Aorta (tissue), 5 donors: ENCODE measurements at regions not wholly inside any gene's neighbourhood (a gene's known extent, or its start where the extent isn't known, plus 50 kb on each side); places are given as distances from the start of the nearest gene placed in this dataset.

Source experiments
- ATAC-seq: fragments of 200-7000 bp; cut with Tn5 transposase; one replicate; pipeline ENCODE4 v1.9.1; 2022; ENCODE audit warnings: moderate library complexity; ENCODE audit not compliant: low FRiP score
- DNase-seq, 2 donors: peaks; one replicate each; pipeline ENCODE4 v3.0.0-alpha.2; 2020
- H3K27ac ChIP-seq, 2 donors: one replicate each; pipeline ENCODE4 v1.5.1; 2013; ENCODE audit warnings: low read length in 2 of 2, mild to moderate bottlenecking in 2 of 2, moderate library complexity in 2 of 2, control low read depth in 1 of 2, inconsistent platforms in 1 of 2, low read depth in 1 of 2
- H3K27me3 ChIP-seq, 2 donors: one replicate each; pipeline ENCODE4 v1.6.1; 2013; ENCODE audit warnings: control low read depth in 1 of 2, low read length in 1 of 2, mild to moderate bottlenecking in 1 of 2, moderate library complexity in 1 of 2; ENCODE audit not compliant: insufficient read depth in 2 of 2, control insufficient read depth in 1 of 2
- H3K36me3 ChIP-seq, 2 donors: one replicate each; pipeline ENCODE4 v1.6.1; 2013; ENCODE audit warnings: control low read depth in 1 of 2, low read length in 1 of 2, mild to moderate bottlenecking in 1 of 2; ENCODE audit not compliant: insufficient read depth in 2 of 2, control insufficient read depth in 1 of 2
- H3K4me1 ChIP-seq, 2 donors: one replicate each; pipeline ENCODE4 v1.6.1; 2013; ENCODE audit warnings: low read length in 2 of 2, control low read depth in 1 of 2, mild to moderate bottlenecking in 1 of 2, moderate library complexity in 1 of 2; ENCODE audit not compliant: insufficient read depth in 2 of 2, control insufficient read depth in 1 of 2
- H3K4me3 ChIP-seq, 2 donors: one replicate each; pipeline ENCODE4 v1.5.1; 2013; ENCODE audit warnings: low read length in 2 of 2, control low read depth in 1 of 2, mild to moderate bottlenecking in 1 of 2
- H3K9me3 ChIP-seq: one replicate; pipeline ENCODE4 v1.6.1; 2013; ENCODE audit warnings: mild to moderate bottlenecking, low read length; ENCODE audit not compliant: control insufficient read depth
- WGBS, 2 donors: extraction: QIAGEN DNeasy Blood & Tissue Kit; methylation state at CpG; one replicate each; pipeline ENCODE4 v1.1.7; 2013; 5-methylcytosine and 5-hydroxymethylcytosine counted together
- intact Hi-C, 2 donors: fragments of 100-400 bp; cut with DNase I; formaldehyde crosslinking; loops; one replicate each; pipeline versions ENCODE4 v1.14.2 to v1.15.0; 2022
- donor health status: healthy with polysubstance abuse.
- donor health status: Bipolar disorder and iron deficiency.
- donor health status: DM: no; HTN: no; CAD: no.
- donor health status: DM: no; HTN: no; CAD: no.
- donor health status: DM: yes; HTN: yes; CAD: no.

DNA sequence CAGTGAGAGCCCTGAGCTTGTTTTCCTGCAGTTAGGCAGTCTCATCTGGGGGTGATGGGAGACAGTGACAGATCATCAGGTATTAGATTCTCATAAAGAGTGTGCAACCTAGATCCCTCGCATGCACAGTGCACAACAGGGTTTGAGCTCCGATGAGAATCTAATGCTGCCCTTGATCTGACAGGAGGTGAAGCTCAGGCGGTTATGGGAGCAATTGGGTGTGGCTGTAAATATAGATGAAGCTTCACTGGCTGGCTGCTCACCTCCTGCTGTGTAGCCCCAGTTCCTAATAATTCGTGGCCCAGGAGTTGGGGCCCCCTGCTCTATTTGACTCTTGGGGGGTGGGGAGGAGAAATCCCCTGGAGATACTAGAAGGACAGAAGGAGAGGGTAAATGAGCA is 309.4 kb upstream of the STT3B start:
- WGBS, 2 donors = 90 to 92% methylated on average over 4 of the region's 4 CpGs
- no peaks in the 10 kb centered on the region for H3K27me3 ChIP-seq
- H3K4me3 ChIP-seq = no peak overlapping the region
- intact Hi-C loops = no loop called here
- no peaks in the 10 kb centered on the region for H3K9me3 ChIP-seq
- H3K4me1 ChIP-seq = no peaks in the 10 kb centered on the region
- no peaks in the 10 kb centered on the region for H3K36me3 ChIP-seq
- no peak overlapping the region for H3K27ac ChIP-seq
- DNase-seq (no peak), ATAC-seq (no peak)

DNA sequence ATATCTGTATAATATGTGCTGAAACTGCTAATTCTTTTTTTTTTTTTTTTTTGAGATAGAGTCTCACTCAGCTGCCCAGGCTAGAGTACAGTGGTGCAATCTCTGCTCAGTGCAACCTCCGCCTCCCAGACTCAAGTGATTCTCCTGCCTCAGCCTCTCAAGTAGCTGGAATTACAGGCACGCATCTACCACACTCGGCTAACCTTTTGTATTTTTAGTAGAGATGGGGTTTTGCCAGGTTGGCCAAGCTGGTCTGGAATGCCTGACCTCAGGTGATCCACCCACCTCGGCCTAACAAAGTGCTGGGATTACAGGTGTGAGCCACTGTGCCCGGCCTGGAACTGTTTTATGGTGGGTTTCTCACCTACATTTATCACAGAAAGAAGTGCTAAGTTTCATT is 307.8 kb upstream of the STT3B start:
- Histone ChIP-seq H3K27me3 (no peaks in the 10 kb centered on the region), H3K4me3 (no peak overlapping the region), H3K36me3 (no peaks in the 10 kb centered on the region), H3K27ac (no peak overlapping the region), H3K9me3 (no peaks in the 10 kb centered on the region), H3K4me1 (no peaks in the 10 kb centered on the region)
- ATAC-seq = no peak
- no peak for DNase-seq
- intact Hi-C loops = no loop called here
- WGBS, 2 donors = 95 to 96% methylated on average over 5 of the region's 5 CpGs

DNA sequence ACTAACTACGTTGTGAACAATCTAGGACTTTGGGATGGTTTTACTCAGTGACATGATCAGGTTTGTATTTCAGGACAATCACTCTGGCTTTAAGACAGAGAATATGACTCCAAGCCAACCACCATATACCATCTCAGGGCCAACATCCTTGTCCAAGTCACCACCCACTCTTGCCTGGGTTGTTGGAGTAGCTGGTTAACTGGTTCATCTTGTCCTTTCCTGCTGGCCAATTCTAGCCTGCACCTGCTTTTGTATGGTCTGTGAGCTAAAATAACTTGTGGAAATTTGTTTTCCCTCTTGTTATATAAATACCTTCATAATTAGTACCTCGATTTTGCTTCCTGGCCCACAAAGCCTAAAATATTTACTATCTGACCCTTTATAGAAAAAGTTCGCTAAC is 306.8 kb upstream of the STT3B start:
- Histone ChIP-seq H3K9me3 (no peaks in the 10 kb centered on the region), H3K27ac (no peak overlapping the region), H3K36me3 (no peaks in the 10 kb centered on the region), H3K4me1 (no peaks in the 10 kb centered on the region), H3K4me3 (no peak overlapping the region), H3K27me3 (no peaks in the 10 kb centered on the region)
- DNase-seq (no peak), ATAC-seq (no peak)
- intact Hi-C loops = no loop called here
- 86% methylated on average over 3 of the region's 3 CpGs for WGBS, 2 donors

DNA sequence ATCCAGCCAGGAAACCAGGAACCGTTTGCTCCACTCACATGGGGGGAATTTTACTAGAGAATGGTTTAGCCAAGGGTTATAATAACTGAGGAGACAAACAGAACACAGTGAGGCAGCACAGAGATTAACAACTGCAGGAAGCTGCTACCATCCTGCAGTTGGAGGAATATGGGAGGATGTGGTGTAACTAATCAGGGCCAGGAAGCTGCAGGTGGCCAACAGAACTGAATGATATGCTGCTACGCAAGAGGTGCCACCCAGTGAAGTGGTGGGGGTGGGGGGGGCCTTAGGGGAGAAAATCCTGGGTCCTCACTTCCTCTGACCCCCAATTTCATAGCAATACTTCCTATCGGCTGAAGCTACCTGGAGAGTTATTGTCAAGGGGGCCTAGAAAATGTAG is 306.4 kb upstream of the STT3B start:
- WGBS, 2 donors = 89 to 92% methylated on average over 3 of the region's 3 CpGs
- Histone ChIP-seq H3K36me3 (no peaks in the 10 kb centered on the region), H3K27ac (no peak overlapping the region), H3K9me3 (no peaks in the 10 kb centered on the region), H3K4me3 (no peak overlapping the region), H3K27me3 (no peaks in the 10 kb centered on the region), H3K4me1 (no peaks in the 10 kb centered on the region)
- DNase-seq (no peak), ATAC-seq (no peak)
- intact Hi-C loops = no loop called here

DNA sequence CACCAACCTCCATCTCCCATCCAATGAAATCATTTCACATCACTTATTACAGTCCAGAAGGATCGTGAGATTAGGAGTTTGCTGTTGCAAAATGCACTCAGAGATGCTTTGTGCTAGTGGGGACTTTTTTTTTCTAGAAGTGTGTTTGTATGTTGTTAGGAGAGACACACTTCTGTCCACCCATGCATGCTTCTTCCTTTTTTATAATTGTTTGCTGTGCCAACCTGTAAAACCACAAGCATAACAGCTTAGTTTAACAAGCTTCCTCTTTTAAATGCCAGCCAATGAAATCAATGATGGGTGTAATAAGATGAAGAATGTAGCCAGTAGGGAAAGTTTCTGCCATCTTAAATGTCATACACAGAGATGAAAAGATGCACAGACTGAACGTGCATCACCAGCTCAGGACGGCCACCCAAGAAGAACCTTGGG is 305.6 kb upstream of the STT3B start:
- Histone ChIP-seq H3K4me3 (no peak overlapping the region), H3K27ac (no peak overlapping the region), H3K9me3 (no peaks in the 10 kb centered on the region), H3K27me3 (no peaks in the 10 kb centered on the region), H3K36me3 (no peaks in the 10 kb centered on the region), H3K4me1 (no peaks in the 10 kb centered on the region)
- no peak for DNase-seq
- ATAC-seq = no peak
- WGBS, 2 donors = 80 to 84% methylated on average over 3 of the region's 3 CpGs
- intact Hi-C loops = no loop called here

DNA sequence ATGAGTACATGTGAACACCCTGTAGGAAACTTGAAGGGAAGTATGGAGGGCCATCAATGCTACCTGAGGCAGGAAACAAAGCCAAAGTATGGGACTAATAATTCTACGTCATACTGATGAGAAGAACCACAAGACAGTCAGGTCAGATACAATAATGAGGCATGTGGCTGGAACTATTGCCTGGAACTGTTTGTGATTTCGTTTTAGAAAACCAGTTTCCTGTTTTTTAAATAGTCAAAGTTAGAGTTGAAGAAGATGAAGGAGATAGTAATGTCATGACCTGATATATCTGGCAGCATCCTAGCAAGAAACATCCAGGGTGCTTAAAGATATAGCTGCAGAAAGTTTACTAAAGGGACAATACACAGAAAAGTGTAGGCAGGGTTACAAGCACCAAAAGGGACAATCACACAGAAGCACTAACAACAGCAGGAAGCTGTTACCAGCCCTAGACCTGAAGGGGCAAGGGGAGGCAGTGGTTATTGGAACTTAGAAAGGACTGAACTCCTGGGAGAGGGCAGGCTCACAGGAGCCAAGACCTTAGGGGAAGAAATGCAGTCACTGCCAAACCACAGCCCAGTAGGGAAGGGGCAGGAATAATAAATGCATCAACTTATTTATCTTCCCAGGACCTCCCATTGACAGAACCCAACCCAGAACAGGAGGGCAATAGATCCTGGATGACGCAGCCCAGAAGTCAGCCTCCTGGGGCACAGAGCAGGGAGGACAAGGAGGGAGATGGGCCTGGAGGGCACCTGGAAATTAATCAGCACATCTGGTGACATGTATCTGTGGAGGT is 302.1 kb upstream of the STT3B start:
- no peaks in the 10 kb centered on the region for H3K36me3 ChIP-seq
- H3K4me1 ChIP-seq = no peaks in the 10 kb centered on the region
- WGBS, 2 donors = 89% methylated on average over 3 of the region's 3 CpGs
- H3K27ac ChIP-seq = no peak overlapping the region
- no peak for ATAC-seq
- intact Hi-C loops = no loop called here
- no peaks in the 10 kb centered on the region for H3K27me3 ChIP-seq
- DNase-seq = no peak
- H3K4me3 ChIP-seq = no peak overlapping the region
- H3K9me3 ChIP-seq = no peaks in the 10 kb centered on the region

DNA sequence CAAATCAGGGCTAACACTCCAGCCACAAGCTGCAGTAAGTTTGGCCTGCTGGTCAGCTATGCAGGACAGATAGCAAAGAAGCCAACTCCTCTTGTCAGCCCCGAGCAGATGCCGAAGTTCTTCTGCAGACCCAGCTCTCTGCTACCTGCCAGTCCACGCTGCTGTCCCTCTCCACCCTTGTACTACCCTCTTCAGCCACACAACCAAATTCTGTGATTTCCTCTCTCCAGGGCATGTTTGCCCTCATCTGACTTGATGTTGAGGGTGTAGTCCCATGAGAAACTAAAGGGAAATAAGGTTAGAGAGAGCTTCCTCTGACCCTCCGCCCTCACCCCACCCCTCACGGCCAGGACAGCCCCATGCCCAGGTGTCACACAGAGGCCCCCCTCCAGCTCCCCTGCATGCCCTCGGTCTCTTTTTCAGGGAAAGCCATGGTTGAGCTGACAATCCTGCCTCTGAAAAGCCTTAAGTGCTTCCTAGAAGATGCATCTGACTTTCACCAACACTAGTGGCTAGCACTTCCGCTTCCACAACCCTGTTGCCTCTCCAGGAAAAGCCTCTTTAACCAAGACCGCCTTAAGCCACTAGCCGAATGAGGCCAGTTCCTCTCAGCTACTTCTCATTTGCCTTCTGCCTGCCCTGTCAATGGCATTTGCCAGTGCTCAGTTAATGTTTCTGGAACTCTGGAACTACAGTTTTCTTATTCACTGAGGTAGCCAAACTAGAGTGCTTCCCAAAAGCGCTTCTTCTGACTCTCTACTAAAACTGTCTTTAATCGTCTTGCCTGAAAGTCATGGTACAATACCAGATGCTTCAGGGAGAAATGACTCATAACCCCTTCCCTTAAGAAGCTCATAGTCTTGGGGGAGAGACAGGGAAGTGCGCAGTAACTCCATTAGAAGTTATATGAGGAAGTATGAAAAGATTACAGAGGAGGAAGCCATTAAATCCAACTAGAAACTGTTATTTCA is 300.4 kb upstream of the STT3B start:
- WGBS, 2 donors = 90 to 92% methylated on average over 12 of the region's 12 CpGs
- no peak overlapping the region for H3K4me3 ChIP-seq
- no peaks in the 10 kb centered on the region for H3K36me3 ChIP-seq
- ATAC-seq = no peak
- peak in 1 of 2 donors; percentile 61 for DNase-seq
- no peak overlapping the region for H3K27ac ChIP-seq
- no peaks in the 10 kb centered on the region for H3K27me3 ChIP-seq
- H3K4me1 ChIP-seq = no peaks in the 10 kb centered on the region
- H3K9me3 ChIP-seq = no peaks in the 10 kb centered on the region
- intact Hi-C loops = no loop called here

DNA sequence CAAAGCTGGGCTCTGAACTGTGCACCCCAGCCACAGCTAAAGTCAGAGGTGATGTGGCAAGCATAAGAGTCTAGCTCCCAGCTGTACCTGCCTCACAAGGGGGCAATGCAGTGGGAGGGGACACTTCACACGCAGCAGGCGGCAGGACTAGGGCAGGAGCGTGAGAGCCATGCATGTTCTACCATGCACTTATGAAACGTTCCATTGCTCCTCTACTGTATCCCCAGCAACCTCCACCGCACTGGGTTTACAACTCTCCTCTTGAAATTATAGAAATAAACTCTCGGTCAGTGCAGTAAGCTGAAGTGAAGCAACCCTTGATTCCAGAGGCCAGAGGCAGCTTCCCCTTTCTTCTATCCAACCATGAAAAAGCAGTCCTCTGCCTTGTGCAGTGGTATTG is 298.6 kb upstream of the STT3B start:
- Histone ChIP-seq H3K4me1 (no peaks in the 10 kb centered on the region), H3K36me3 (no peaks in the 10 kb centered on the region), H3K9me3 (no peaks in the 10 kb centered on the region), H3K27me3 (no peaks in the 10 kb centered on the region), H3K4me3 (no peak overlapping the region), H3K27ac (no peak overlapping the region)
- intact Hi-C loops = no loop called here
- ATAC-seq = no peak
- 92 to 93% methylated on average over 6 of the region's 6 CpGs for WGBS, 2 donors
- DNase-seq = no peak
